Urinary bladder (tissue), 3 donors: ENCODE measurements at regions not wholly inside any gene's neighbourhood (a gene's known extent, or its start where the extent isn't known, plus 50 kb on each side); places are given as distances from the start of the nearest gene placed in this dataset.

ENCODE experiments used
- DNase-seq: peaks from one replicate; pipeline ENCODE4 v3.0.0-alpha.2; 2015; ENCODE audit errors: extremely low spot score
- H3K27ac ChIP-seq: one replicate; pipeline ENCODE4 v1.5.1; 2013; ENCODE audit warnings: low read depth, mild to moderate bottlenecking, moderate library complexity
- H3K36me3 ChIP-seq: one replicate; pipeline ENCODE4 v1.6.1; 2013; ENCODE audit warnings: mild to moderate bottlenecking, moderate library complexity; ENCODE audit not compliant: insufficient read depth
- H3K4me1 ChIP-seq: one replicate; pipeline ENCODE4 v1.6.1; 2013; ENCODE audit warnings: mild to moderate bottlenecking, moderate library complexity; ENCODE audit not compliant: insufficient read depth
- H3K4me3 ChIP-seq: one replicate; pipeline ENCODE4 v1.5.1; 2013; ENCODE audit warnings: low read depth, low read length
- WGBS: extraction: QIAGEN DNeasy Blood & Tissue Kit; methylation state at CpG from one replicate; pipeline ENCODE4 v1.1.7; 2013; 5-methylcytosine and 5-hydroxymethylcytosine counted together
- donor health status: healthy with polysubstance abuse.
- donor health status: healthy.

GRCh38 chr9:23380821-23381220 is 445.2 kb downstream of the ELAVL2 start:
- Histone ChIP-seq H3K27ac (no peak overlapping the region), H3K4me1 (no peaks in the 10 kb centered on the region), H3K4me3 (no peak overlapping the region), H3K36me3 (no peaks in the 10 kb centered on the region)
- no peak for DNase-seq

- Histone ChIP-seq H3K4me3 (no peak overlapping the region), H3K4me1 (no peaks in the 10 kb centered on the region), H3K36me3 (no peaks in the 10 kb centered on the region), H3K27ac (no peak overlapping the region)
- no peak for DNase-seq
- 84% methylated on average over 2 of the region's 2 CpGs for WGBS
These were observed 443.6 kb downstream of the ELAVL2 start for GRCh38 chr9:23382418-23382817.

GRCh38 chr9:23394189-23394588 is 431.9 kb downstream of the ELAVL2 start:
- H3K4me1 ChIP-seq = no peaks in the 10 kb centered on the region
- no peak for DNase-seq
- WGBS = 91% methylated on average over 4 of the region's 4 CpGs
- H3K27ac ChIP-seq = no peak overlapping the region
- H3K36me3 ChIP-seq = no peaks in the 10 kb centered on the region
- H3K4me3 ChIP-seq = no peak overlapping the region

GRCh38 chr9:23408874-23409273 is 417.2 kb downstream of the ELAVL2 start:
- H3K4me1 ChIP-seq = no peaks in the 10 kb centered on the region
- H3K4me3 ChIP-seq = no peak overlapping the region
- no peaks in the 10 kb centered on the region for H3K36me3 ChIP-seq
- DNase-seq = no peak
- no peak overlapping the region for H3K27ac ChIP-seq

DNA sequence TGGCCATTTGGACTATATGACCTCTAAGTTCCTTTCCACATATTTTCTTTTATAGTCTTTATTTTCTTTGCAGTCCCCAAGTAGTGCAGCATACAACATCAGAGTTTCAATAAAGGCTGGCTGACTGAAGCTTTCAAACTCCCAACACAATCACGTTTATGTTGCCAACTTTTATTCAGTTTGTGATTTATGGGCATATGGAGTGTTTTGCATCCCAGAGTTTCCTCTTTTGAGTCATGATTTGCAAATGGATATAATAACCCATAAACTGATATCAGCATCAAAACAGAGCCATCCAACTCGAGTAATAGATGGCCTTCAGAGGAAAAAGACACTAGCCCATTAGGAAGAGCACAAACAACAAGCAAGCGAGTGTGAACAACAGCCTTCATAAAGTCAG is 414.0 kb downstream of the ELAVL2 start:
- Histone ChIP-seq H3K4me1 (no peaks in the 10 kb centered on the region), H3K27ac (no peak overlapping the region), H3K4me3 (no peak overlapping the region), H3K36me3 (no peaks in the 10 kb centered on the region)
- no peak for DNase-seq
- WGBS = 41% methylated on average over 3 of the region's 3 CpGs

DNA sequence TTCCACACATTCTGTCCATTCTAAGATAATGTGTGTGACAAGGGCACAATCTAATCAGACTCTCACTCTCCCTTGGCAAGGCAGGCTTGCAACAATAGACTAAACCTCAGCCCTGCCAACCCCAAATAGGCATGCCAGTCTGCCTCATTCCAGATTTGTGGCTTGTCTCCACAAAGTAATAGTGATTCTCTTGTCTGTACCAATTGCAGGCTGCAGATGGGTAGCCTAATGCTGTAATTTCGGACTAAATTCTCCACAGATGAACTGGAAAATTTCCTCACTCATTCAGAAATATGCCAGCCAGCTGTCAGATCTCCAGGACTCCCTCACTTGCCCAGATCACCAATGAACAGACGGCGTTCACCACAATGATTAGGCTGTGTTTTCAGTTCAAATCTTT is 413.6 kb downstream of the ELAVL2 start:
- WGBS = 81% methylated on average over 3 of the region's 3 CpGs
- H3K27ac ChIP-seq = no peak overlapping the region
- no peak for DNase-seq
- H3K36me3 ChIP-seq = no peaks in the 10 kb centered on the region
- no peaks in the 10 kb centered on the region for H3K4me1 ChIP-seq
- no peak overlapping the region for H3K4me3 ChIP-seq

DNA sequence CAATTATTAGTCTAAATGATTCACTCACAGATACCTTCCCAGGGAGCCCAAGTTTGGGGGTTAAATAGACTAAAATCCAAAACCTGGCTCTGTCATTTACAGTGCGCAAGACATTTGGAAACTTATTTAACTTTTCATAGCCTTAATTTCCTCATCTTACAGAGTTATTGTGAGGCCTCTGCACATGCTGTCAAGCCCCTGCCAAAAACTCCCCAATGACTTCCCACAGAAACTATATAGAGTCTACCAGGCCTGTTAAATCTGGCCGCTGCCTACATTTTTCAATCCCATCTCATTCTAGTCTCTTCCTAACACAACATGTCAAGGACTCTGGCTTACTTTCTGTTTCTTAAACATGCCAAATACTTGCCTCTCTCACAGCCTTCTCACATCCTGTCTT is 412.5 kb downstream of the ELAVL2 start:
- Histone ChIP-seq H3K27ac (no peak overlapping the region), H3K4me3 (no peak overlapping the region), H3K36me3 (no peaks in the 10 kb centered on the region), H3K4me1 (no peaks in the 10 kb centered on the region)
- no peak for DNase-seq
- 83% methylated on average over 2 of the region's 2 CpGs for WGBS

GRCh38 chr9:23423999-23424398 is 402.0 kb downstream of the ELAVL2 start:
- WGBS = 91% methylated on average over 6 of the region's 6 CpGs
- no peak for DNase-seq
- H3K4me3 ChIP-seq = no peak overlapping the region
- H3K4me1 ChIP-seq = no peaks in the 10 kb centered on the region
- no peaks in the 10 kb centered on the region for H3K36me3 ChIP-seq
- no peak overlapping the region for H3K27ac ChIP-seq

GRCh38 chr9:23426144-23426543 is 399.9 kb downstream of the ELAVL2 start:
- Histone ChIP-seq H3K27ac (no peak overlapping the region), H3K4me3 (no peak overlapping the region), H3K4me1 (no peaks in the 10 kb centered on the region), H3K36me3 (no peaks in the 10 kb centered on the region)
- no peak for DNase-seq
- 89% methylated on average over 1 of the region's 1 CpG for WGBS

- WGBS = 75% methylated on average over 5 of the region's 5 CpGs
- Histone ChIP-seq H3K4me1 (no peaks in the 10 kb centered on the region), H3K27ac (no peak overlapping the region), H3K4me3 (no peak overlapping the region), H3K36me3 (no peaks in the 10 kb centered on the region)
- DNase-seq = no peak
These were observed 394.6 kb downstream of the ELAVL2 start for GRCh38 chr9:23431459-23431858.

- H3K4me3 ChIP-seq = no peak overlapping the region
- H3K27ac ChIP-seq = no peak overlapping the region
- 87% methylated on average over 4 of the region's 4 CpGs for WGBS
- no peaks in the 10 kb centered on the region for H3K4me1 ChIP-seq
- DNase-seq = no peak
- H3K36me3 ChIP-seq = no peaks in the 10 kb centered on the region
These were observed 391.4 kb downstream of the ELAVL2 start for GRCh38 chr9:23434654-23435053.

GRCh38 chr9:23438299-23438907 is 387.6 kb downstream of the ELAVL2 start:
- no peak for DNase-seq
- no peak overlapping the region for H3K4me3 ChIP-seq
- no peaks in the 10 kb centered on the region for H3K4me1 ChIP-seq
- H3K27ac ChIP-seq = no peak overlapping the region
- WGBS = 86% methylated on average over 9 of the region's 9 CpGs
- H3K36me3 ChIP-seq = no peaks in the 10 kb centered on the region

GRCh38 chr9:23441275-23441674 is 384.8 kb downstream of the ELAVL2 start:
- H3K36me3 ChIP-seq = no peaks in the 10 kb centered on the region
- 89% methylated on average over 6 of the region's 6 CpGs for WGBS
- no peak overlapping the region for H3K27ac ChIP-seq
- no peak for DNase-seq
- H3K4me3 ChIP-seq = no peak overlapping the region
- no peaks in the 10 kb centered on the region for H3K4me1 ChIP-seq

DNA sequence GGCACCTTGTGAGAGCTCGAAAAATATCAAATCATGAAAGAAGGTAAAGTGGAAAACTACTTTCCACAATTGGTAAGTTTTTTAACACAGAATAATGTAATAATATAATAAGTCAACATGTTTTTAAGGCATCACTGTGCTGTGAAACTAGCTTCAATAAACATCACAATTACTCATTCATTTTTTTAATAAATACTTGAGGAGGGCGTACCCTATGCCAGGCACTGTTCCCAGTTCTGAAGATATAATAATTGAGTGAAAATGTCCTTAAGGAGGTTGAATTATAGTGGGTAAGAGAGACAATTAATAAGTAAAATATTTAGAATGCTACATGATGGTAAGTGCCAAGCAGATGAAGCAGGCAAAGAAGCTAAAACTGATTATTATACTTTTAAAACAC is 381.4 kb downstream of the ELAVL2 start:
- 62% methylated on average over 2 of the region's 2 CpGs for WGBS
- Histone ChIP-seq H3K4me3 (no peak overlapping the region), H3K4me1 (no peaks in the 10 kb centered on the region), H3K27ac (no peak overlapping the region), H3K36me3 (no peaks in the 10 kb centered on the region)
- DNase-seq = no peak

DNA sequence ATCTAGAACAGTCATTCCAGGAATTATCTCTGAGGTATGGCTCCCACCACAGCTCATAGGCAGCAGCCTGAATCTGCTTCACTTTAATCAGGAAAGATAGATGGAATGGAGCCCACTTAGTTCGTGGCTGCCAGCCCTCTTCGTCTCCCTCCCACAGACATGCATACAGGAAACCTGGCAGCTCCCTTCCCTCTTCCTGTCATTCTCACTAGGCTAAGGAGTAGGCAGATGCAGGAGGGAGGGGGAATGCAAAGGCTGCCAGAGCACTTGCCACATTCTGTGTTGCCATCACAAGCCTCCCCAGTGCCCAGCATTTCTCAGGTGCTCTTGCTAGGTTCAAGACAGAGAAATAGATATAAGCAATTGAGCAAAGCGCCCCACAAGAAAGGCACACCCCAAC is 378.9 kb downstream of the ELAVL2 start:
- H3K27ac ChIP-seq = no peak overlapping the region
- 33% methylated on average over 3 of the region's 3 CpGs for WGBS
- H3K4me3 ChIP-seq = no peak overlapping the region
- H3K4me1 ChIP-seq = no peaks in the 10 kb centered on the region
- H3K36me3 ChIP-seq = no peaks in the 10 kb centered on the region
- no peak for DNase-seq
